OCI-LY3 (cell line): ENCODE measurements at regions not wholly inside any gene's neighbourhood (a gene's known extent, or its start where the extent isn't known, plus 50 kb on each side); places are given as distances from the start of the nearest gene placed in this dataset.

ENCODE experiments used
- EZH2phosphoT487 ChIP-seq: fragments of 200-600 bp; shearing (Covaris generic); IDR thresholded peaks from 2 replicates; pipeline ENCODE4 v1.6.1; 2018; ENCODE audit warnings: antibody characterized with exemption, mixed run types, low read depth
- TF ChIP-seq, protein P1 (sequence below): fragments of 200-600, 300-600 bp; sonication (generic); IDR thresholded peaks from 2 replicates; pipeline ENCODE4 v1.5.1; 2014; ENCODE audit warnings: antibody characterized with exemption, low read length, low read depth

- TF ChIP-seq, protein P1, sequence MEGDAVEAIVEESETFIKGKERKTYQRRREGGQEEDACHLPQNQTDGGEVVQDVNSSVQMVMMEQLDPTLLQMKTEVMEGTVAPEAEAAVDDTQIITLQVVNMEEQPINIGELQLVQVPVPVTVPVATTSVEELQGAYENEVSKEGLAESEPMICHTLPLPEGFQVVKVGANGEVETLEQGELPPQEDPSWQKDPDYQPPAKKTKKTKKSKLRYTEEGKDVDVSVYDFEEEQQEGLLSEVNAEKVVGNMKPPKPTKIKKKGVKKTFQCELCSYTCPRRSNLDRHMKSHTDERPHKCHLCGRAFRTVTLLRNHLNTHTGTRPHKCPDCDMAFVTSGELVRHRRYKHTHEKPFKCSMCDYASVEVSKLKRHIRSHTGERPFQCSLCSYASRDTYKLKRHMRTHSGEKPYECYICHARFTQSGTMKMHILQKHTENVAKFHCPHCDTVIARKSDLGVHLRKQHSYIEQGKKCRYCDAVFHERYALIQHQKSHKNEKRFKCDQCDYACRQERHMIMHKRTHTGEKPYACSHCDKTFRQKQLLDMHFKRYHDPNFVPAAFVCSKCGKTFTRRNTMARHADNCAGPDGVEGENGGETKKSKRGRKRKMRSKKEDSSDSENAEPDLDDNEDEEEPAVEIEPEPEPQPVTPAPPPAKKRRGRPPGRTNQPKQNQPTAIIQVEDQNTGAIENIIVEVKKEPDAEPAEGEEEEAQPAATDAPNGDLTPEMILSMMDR: no peak
- no peak for TF ChIP-seq EZH2phosphoT487
Measured at GRCh38 chr3:147222291-147222690, 184.1 kb downstream of the ZIC4 start.
